ENCODE measurements at regions not wholly inside any gene's neighbourhood (a gene's known extent, or its start where the extent isn't known, plus 50 kb on each side); places are given as distances from the start of the nearest gene placed in this dataset.
"Not testable (repeated sequence)": the region's sequence is repeated elsewhere in the genome, so short reads cannot be mapped to it uniquely, and the experiment has no call there.

GRCh38 chr13:112260108-112261055 lies 115.8 kb upstream of the SPACA7 start:
- Histone ChIP-seq H3K36me3 (no peaks in the 10 kb centered on the region), H3K27ac (no peak overlapping the region), H3K27me3 (peaks cover 3% of the 10 kb centered on the region), H3K9me3 (ENCODE audit: low read depth) (no peaks in the 10 kb centered on the region), H3K4me1 (ENCODE audit: low read depth) (no peaks in the 10 kb centered on the region), H3K4me3 (no peak overlapping the region)
- no peak for DNase-seq (ENCODE audit: low read depth in 1 of 2, low spot score in 1 of 2)
- TF ChIP-seq, protein P1, sequence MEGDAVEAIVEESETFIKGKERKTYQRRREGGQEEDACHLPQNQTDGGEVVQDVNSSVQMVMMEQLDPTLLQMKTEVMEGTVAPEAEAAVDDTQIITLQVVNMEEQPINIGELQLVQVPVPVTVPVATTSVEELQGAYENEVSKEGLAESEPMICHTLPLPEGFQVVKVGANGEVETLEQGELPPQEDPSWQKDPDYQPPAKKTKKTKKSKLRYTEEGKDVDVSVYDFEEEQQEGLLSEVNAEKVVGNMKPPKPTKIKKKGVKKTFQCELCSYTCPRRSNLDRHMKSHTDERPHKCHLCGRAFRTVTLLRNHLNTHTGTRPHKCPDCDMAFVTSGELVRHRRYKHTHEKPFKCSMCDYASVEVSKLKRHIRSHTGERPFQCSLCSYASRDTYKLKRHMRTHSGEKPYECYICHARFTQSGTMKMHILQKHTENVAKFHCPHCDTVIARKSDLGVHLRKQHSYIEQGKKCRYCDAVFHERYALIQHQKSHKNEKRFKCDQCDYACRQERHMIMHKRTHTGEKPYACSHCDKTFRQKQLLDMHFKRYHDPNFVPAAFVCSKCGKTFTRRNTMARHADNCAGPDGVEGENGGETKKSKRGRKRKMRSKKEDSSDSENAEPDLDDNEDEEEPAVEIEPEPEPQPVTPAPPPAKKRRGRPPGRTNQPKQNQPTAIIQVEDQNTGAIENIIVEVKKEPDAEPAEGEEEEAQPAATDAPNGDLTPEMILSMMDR (IDR thresholded peaks at IDR 0.05; ENCODE audit: low read depth, low read length): no peak

- H3K4me1 ChIP-seq (ENCODE audit: low read depth): no peaks in the 10 kb centered on the region
- TF ChIP-seq, protein P1 (IDR thresholded peaks at IDR 0.05; ENCODE audit: low read depth, low read length): no peak
- H3K27me3 ChIP-seq: peaks cover 3% of the 10 kb centered on the region
- H3K9me3 ChIP-seq (ENCODE audit: low read depth): no peaks in the 10 kb centered on the region
- H3K36me3 ChIP-seq: no peaks in the 10 kb centered on the region
- no peak overlapping the region for H3K4me3 ChIP-seq
- no peak for DNase-seq (ENCODE audit: low read depth in 1 of 2, low spot score in 1 of 2)
- no peak overlapping the region for H3K27ac ChIP-seq
Measured at GRCh38 chr13:112261924-112262323, 114.2 kb upstream of the SPACA7 start.

DNA sequence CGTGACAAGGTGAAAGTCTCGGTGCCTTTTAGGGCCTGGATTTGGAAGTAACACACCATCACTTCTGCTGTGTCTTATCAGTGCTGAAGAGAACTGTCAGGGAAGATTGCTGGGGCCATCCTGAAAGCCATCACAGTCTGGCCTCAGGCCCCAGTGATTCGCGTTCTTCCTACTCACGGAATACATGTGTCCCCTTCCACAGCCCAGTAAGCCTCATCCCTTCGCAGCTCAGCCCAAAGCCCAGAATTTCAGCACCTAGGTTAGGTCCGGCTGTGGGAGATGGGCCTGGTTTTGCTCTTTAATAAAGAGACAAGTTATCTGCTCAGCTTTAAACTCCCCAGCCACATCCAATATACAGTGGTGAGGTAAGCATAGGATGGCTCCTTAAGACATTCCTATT lies 113.0 kb upstream of the SPACA7 start:
- H3K4me3 ChIP-seq: no peak overlapping the region
- peaks cover 3% of the 10 kb centered on the region for H3K27me3 ChIP-seq
- no peaks in the 10 kb centered on the region for H3K36me3 ChIP-seq
- no peaks in the 10 kb centered on the region for H3K4me1 ChIP-seq (ENCODE audit: low read depth)
- no peak for DNase-seq (ENCODE audit: low read depth in 1 of 2, low spot score in 1 of 2)
- H3K27ac ChIP-seq: no peak overlapping the region
- TF ChIP-seq, protein P1 (IDR thresholded peaks at IDR 0.05; ENCODE audit: low read depth, low read length): no peak
- no peaks in the 10 kb centered on the region for H3K9me3 ChIP-seq (ENCODE audit: low read depth)

DNA sequence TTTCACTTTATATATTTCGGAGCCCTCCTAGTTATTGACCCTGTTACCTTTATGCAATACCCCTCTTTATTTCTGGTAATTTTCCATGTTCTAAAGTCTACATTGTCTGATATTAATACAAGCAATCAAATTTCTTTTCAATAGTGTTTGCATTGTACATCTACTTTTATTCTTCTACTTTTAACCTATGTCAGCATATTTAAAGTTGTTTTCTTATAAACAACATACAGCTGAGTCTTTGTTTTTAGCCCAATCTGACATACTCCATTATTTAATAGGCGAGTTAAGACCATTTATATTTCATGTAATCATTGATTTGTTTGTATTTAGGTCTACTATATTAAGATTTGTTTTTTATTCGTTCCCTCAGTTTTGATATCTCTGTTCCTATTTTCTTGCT lies 108.5 kb upstream of the SPACA7 start:
- no peaks in the 10 kb centered on the region for H3K27me3 ChIP-seq
- H3K9me3 ChIP-seq (ENCODE audit: low read depth): no peaks in the 10 kb centered on the region
- no peak overlapping the region for H3K27ac ChIP-seq
- DNase-seq (ENCODE audit: low read depth in 1 of 2, low spot score in 1 of 2): no peak
- H3K4me1 ChIP-seq (ENCODE audit: low read depth): no peaks in the 10 kb centered on the region
- no peaks in the 10 kb centered on the region for H3K36me3 ChIP-seq
- TF ChIP-seq, protein P1 (IDR thresholded peaks at IDR 0.05; ENCODE audit: low read depth, low read length): no peak
- H3K4me3 ChIP-seq: no peak overlapping the region

DNA sequence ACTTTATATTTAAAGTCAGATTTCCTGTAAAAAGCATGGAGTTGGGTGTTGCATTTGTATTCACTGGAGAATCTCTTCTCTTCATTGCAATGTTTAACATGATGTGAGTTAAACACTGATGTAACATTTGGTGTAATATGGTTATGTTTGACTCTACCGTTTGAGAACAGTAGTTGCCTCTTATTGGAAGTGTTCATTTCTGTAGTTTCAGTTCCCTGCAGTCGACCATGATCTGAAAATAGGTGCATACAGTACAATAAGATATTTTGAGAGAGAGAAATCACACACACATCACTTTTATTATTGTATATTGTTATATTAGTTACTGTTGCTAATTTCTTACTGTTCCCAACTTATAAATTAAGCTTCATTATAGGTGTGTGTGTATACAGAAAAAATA lies 105.2 kb upstream of the SPACA7 start:
- Histone ChIP-seq H3K27me3 (no peaks in the 10 kb centered on the region), H3K27ac (no peak overlapping the region), H3K9me3 (ENCODE audit: low read depth) (no peaks in the 10 kb centered on the region), H3K36me3 (no peaks in the 10 kb centered on the region), H3K4me3 (no peak overlapping the region), H3K4me1 (ENCODE audit: low read depth) (no peaks in the 10 kb centered on the region)
- no peak for DNase-seq (ENCODE audit: low read depth in 1 of 2, low spot score in 1 of 2)
- TF ChIP-seq, protein P1 (IDR thresholded peaks at IDR 0.05; ENCODE audit: low read depth, low read length): no peak

GRCh38 chr13:112286733-112287132 lies 89.4 kb upstream of the SPACA7 start:
- not testable (repeated sequence) for H3K36me3 ChIP-seq, H3K27ac ChIP-seq

More at GRCh38 chr13:112286733-112287132, 89.4 kb upstream of the SPACA7 start:
- not testable (repeated sequence) for H3K4me1 ChIP-seq (ENCODE audit: low read depth); H3K4me3 ChIP-seq; H3K27me3 ChIP-seq; H3K9me3 ChIP-seq (ENCODE audit: low read depth); DNase-seq (ENCODE audit: low read depth in 1 of 2, low spot score in 1 of 2)
